RWPE2 (cell line): ENCODE measurements at regions not wholly inside any gene's neighbourhood (a gene's known extent, or its start where the extent isn't known, plus 50 kb on each side); places are given as distances from the start of the nearest gene placed in this dataset.

Experiments
- ATAC-seq: fragments of 200-7000 bp; cut with Tn5 transposase; 3 replicates; pipeline ENCODE4 v1.9.1; 2021; ENCODE audit warnings: low read depth
- DNase-seq: peaks from one replicate; pipeline ENCODE4 v3.0.0-alpha.2; 2020; ENCODE audit warnings: low spot score
- H3K27ac ChIP-seq: fragments of 450-650 bp; 2 replicates; pipeline ENCODE4 v1.5.1; 2017; ENCODE audit warnings: mild to moderate bottlenecking; ENCODE audit not compliant: poor library complexity, severe bottlenecking
- H3K27me3 ChIP-seq: fragments of 250-450 bp; sonication (Bioruptor Pico); 2 replicates; pipeline ENCODE4 v1.5.1; 2021; ENCODE audit warnings: mild to moderate bottlenecking, moderate library complexity; ENCODE audit not compliant: insufficient read depth, poor library complexity, severe bottlenecking
- H3K36me3 ChIP-seq: fragments of 250-450 bp; sonication (Bioruptor Pico); 2 replicates; pipeline ENCODE4 v1.5.1; 2020; ENCODE audit warnings: low read depth, mild to moderate bottlenecking, moderate library complexity
- H3K4me1 ChIP-seq: fragments of 250-450 bp; sonication (Bioruptor Pico); 2 replicates; pipeline ENCODE4 v1.5.1; 2021; ENCODE audit warnings: mild to moderate bottlenecking, moderate library complexity; ENCODE audit not compliant: insufficient read depth, poor library complexity, severe bottlenecking
- H3K4me3 ChIP-seq: fragments of 250-450 bp; sonication (Bioruptor Pico); 2 replicates; pipeline ENCODE4 v1.5.1; 2021; ENCODE audit warnings: mild to moderate bottlenecking, moderate library complexity; ENCODE audit not compliant: severe bottlenecking
- H3K9me3 ChIP-seq: fragments of 250-450 bp; sonication (Bioruptor Pico); 2 replicates; pipeline ENCODE4 v1.5.1; 2021; ENCODE audit warnings: mild to moderate bottlenecking, moderate library complexity; ENCODE audit not compliant: severe bottlenecking
- CTCF ChIP-seq: fragments of 450-650 bp; IDR thresholded peaks from one replicate; pipeline ENCODE4 v1.5.1; 2017; ENCODE audit warnings: mild to moderate bottlenecking, moderate library complexity; ENCODE audit not compliant: poor library complexity, severe bottlenecking

- Histone ChIP-seq H3K27me3 (no peaks in the 10 kb centered on the region), H3K4me1 (no peaks in the 10 kb centered on the region), H3K27ac (no peak overlapping the region), H3K36me3 (no peaks in the 10 kb centered on the region), H3K4me3 (no peak overlapping the region), H3K9me3 (no peaks in the 10 kb centered on the region)
- no peak for DNase-seq
- ATAC-seq: no peak
- no peak for TF ChIP-seq CTCF
Measured at GRCh38 chr13:89977203-89977602, 1370.3 kb upstream of the MIR17HG start.

- DNase-seq: no peak
- no peak for TF ChIP-seq CTCF
- no peaks in the 10 kb centered on the region for H3K27me3 ChIP-seq
- no peak overlapping the region for H3K4me3 ChIP-seq
- H3K9me3 ChIP-seq: no peaks in the 10 kb centered on the region
- no peaks in the 10 kb centered on the region for H3K36me3 ChIP-seq
- H3K27ac ChIP-seq: no peak overlapping the region
- no peak for ATAC-seq
- H3K4me1 ChIP-seq: no peaks in the 10 kb centered on the region
Measured at GRCh38 chr13:89980896-89981295, 1366.6 kb upstream of the MIR17HG start.

GRCh38 chr13:89982407-89983095 lies 1364.9 kb upstream of the MIR17HG start:
- H3K4me1 ChIP-seq: no peaks in the 10 kb centered on the region
- H3K4me3 ChIP-seq: no peak overlapping the region
- no peak overlapping the region for H3K27ac ChIP-seq
- H3K27me3 ChIP-seq: peaks cover 2% of the 10 kb centered on the region
- no peaks in the 10 kb centered on the region for H3K36me3 ChIP-seq
- H3K9me3 ChIP-seq: no peaks in the 10 kb centered on the region
- ATAC-seq: no peak
- DNase-seq: no peak
- no peak for TF ChIP-seq CTCF

- H3K4me3 ChIP-seq: no peak overlapping the region
- TF ChIP-seq CTCF: no peak
- H3K27ac ChIP-seq: no peak overlapping the region
- H3K9me3 ChIP-seq: no peaks in the 10 kb centered on the region
- ATAC-seq: no peak
- peaks cover 2% of the 10 kb centered on the region for H3K27me3 ChIP-seq
- DNase-seq: no peak
- H3K4me1 ChIP-seq: no peaks in the 10 kb centered on the region
- no peaks in the 10 kb centered on the region for H3K36me3 ChIP-seq
Measured at GRCh38 chr13:89988206-89988605, 1359.3 kb upstream of the MIR17HG start.

- no peaks in the 10 kb centered on the region for H3K9me3 ChIP-seq
- DNase-seq: no peak
- H3K27me3 ChIP-seq: no peaks in the 10 kb centered on the region
- H3K27ac ChIP-seq: no peak overlapping the region
- H3K4me3 ChIP-seq: no peak overlapping the region
- no peak for TF ChIP-seq CTCF
- no peaks in the 10 kb centered on the region for H3K36me3 ChIP-seq
- no peaks in the 10 kb centered on the region for H3K4me1 ChIP-seq
- ATAC-seq: no peak
Measured at GRCh38 chr13:90003566-90003965, 1343.9 kb upstream of the MIR17HG start.
